ENCODE measurements at regions not wholly inside any gene's neighbourhood (a gene's known extent, or its start where the extent isn't known, plus 50 kb on each side); places are given as distances from the start of the nearest gene placed in this dataset.

- H3K4me2 ChIP-seq (ENCODE audit: low read length), result no peak overlapping the region
- intact Hi-C loops (cut with micrococcal nuclease), result no loop called here
- no peaks in the 10 kb centered on the region for H3K27me3 ChIP-seq (ENCODE audit: low read length)
- H2AFZ ChIP-seq (ENCODE audit: low read length), result no peak overlapping the region
- no peaks in the 10 kb centered on the region for H3K36me3 ChIP-seq (ENCODE audit: low read depth, low read length)
- TF ChIP-seq CTCF (conservative IDR thresholded peaks at IDR 0.05; ENCODE audit: low read depth, low read length) (no peak), EZH2 (IDR thresholded peaks at IDR 0.05; ENCODE audit: low read length, unreplicated experiment) (no peak), EZH2phosphoT487 (IDR thresholded peaks at IDR 0.05; ENCODE audit: borderline replicate concordance, low read length) (no peak)
- no TSS peak for BruUV-seq (replicated peaks)
- CTCF ChIA-PET, result no interaction called here
- no peaks in the 10 kb centered on the region for H4K20me1 ChIP-seq (ENCODE audit: low read length)
- no peaks in the 10 kb centered on the region for H3K9me2 ChIP-seq (replicated peaks; ENCODE audit: low read length)
- no peak overlapping the region for H3K4me3 ChIP-seq (ENCODE audit: low read length)
- H3K9ac ChIP-seq (ENCODE audit: low read length), result no peak overlapping the region
- H3K27ac ChIP-seq (ENCODE audit: low read length), result no peak overlapping the region
- H3K9me3 ChIP-seq (ENCODE audit: low read length), result no peaks in the 10 kb centered on the region
- H3F3A ChIP-seq (ENCODE audit: low read length, unreplicated experiment), result no peaks in the 10 kb centered on the region
- ATAC-seq (no peak), DNase-seq (no peak)
- no peaks in the 10 kb centered on the region for H3K79me2 ChIP-seq (ENCODE audit: low read length)
- H3K4me1 ChIP-seq (ENCODE audit: insufficient read depth, low read length), result no peaks in the 10 kb centered on the region
- POLR2A ChIA-PET (ENCODE audit: unreplicated experiment), result no interaction called here
Observed at GRCh38 chr11:90590286-90590685, 367.4 kb upstream of the CHORDC1 start.

- ChIA-PET CTCF (no interaction called here), POLR2A (ENCODE audit: unreplicated experiment) (no interaction called here)
- H4K20me1 ChIP-seq (ENCODE audit: low read length), result no peaks in the 10 kb centered on the region
- H3K9me2 ChIP-seq (replicated peaks; ENCODE audit: low read length), result no peaks in the 10 kb centered on the region
- TF ChIP-seq EZH2phosphoT487 (IDR thresholded peaks at IDR 0.05; ENCODE audit: borderline replicate concordance, low read length) (no peak), EZH2 (IDR thresholded peaks at IDR 0.05; ENCODE audit: low read length, unreplicated experiment) (no peak), CTCF (conservative IDR thresholded peaks at IDR 0.05; ENCODE audit: low read depth, low read length) (no peak)
- no peak overlapping the region for H3K4me2 ChIP-seq (ENCODE audit: low read length)
- H3K9me3 ChIP-seq (ENCODE audit: low read length), result no peaks in the 10 kb centered on the region
- no peaks in the 10 kb centered on the region for H3K27me3 ChIP-seq (ENCODE audit: low read length)
- no peak for ATAC-seq
- no peak for DNase-seq
- H3K36me3 ChIP-seq (ENCODE audit: low read depth, low read length), result no peaks in the 10 kb centered on the region
- no peak overlapping the region for H3K4me3 ChIP-seq (ENCODE audit: low read length)
- H3K79me2 ChIP-seq (ENCODE audit: low read length), result no peaks in the 10 kb centered on the region
- no peaks in the 10 kb centered on the region for H3K4me1 ChIP-seq (ENCODE audit: insufficient read depth, low read length)
- no TSS peak for BruUV-seq (replicated peaks)
- no peak overlapping the region for H2AFZ ChIP-seq (ENCODE audit: low read length)
- intact Hi-C loops (cut with micrococcal nuclease), result no loop called here
- no peak overlapping the region for H3K9ac ChIP-seq (ENCODE audit: low read length)
- no peak overlapping the region for H3K27ac ChIP-seq (ENCODE audit: low read length)
- H3F3A ChIP-seq (ENCODE audit: low read length, unreplicated experiment), result no peaks in the 10 kb centered on the region
Observed at GRCh38 chr11:90589735-90590134, 366.9 kb upstream of the CHORDC1 start.

- Histone ChIP-seq H3K4me3 (ENCODE audit: low read length) (no peak overlapping the region), H3K9me2 (replicated peaks; ENCODE audit: low read length) (no peaks in the 10 kb centered on the region), H4K20me1 (ENCODE audit: low read length) (no peaks in the 10 kb centered on the region), H3K9ac (ENCODE audit: low read length) (no peak overlapping the region), H3K27ac (ENCODE audit: low read length) (no peak overlapping the region), H2AFZ (ENCODE audit: low read length) (no peak overlapping the region), H3K36me3 (ENCODE audit: low read depth, low read length) (no peaks in the 10 kb centered on the region), H3F3A (ENCODE audit: low read length, unreplicated experiment) (no peaks in the 10 kb centered on the region), H3K27me3 (ENCODE audit: low read length) (no peaks in the 10 kb centered on the region), H3K79me2 (ENCODE audit: low read length) (no peaks in the 10 kb centered on the region), H3K9me3 (ENCODE audit: low read length) (no peaks in the 10 kb centered on the region), H3K4me2 (ENCODE audit: low read length) (no peak overlapping the region), H3K4me1 (ENCODE audit: insufficient read depth, low read length) (no peaks in the 10 kb centered on the region)
- ChIA-PET POLR2A (ENCODE audit: unreplicated experiment) (no interaction called here), CTCF (no interaction called here)
- ATAC-seq (no peak), DNase-seq (no peak)
- BruUV-seq (replicated peaks), result no TSS peak
- intact Hi-C loops (cut with micrococcal nuclease), result no loop called here
- TF ChIP-seq EZH2phosphoT487 (IDR thresholded peaks at IDR 0.05; ENCODE audit: borderline replicate concordance, low read length), result no peak
Observed at GRCh38 chr11:90587896-90588295, 365.0 kb upstream of the CHORDC1 start.
